NT2/D1 (cell line): ENCODE measurements at regions not wholly inside any gene's neighbourhood (a gene's known extent, or its start where the extent isn't known, plus 50 kb on each side); places are given as distances from the start of the nearest gene placed in this dataset.
"Not testable (repeated sequence)": the region's sequence is repeated elsewhere in the genome, so short reads cannot be mapped to it uniquely, and the experiment has no call there.

ENCODE experiments used
- DNase-seq: peaks from one replicate; pipeline ENCODE4 v3.0.0-alpha.2; 2011; ENCODE audit warnings: low read depth, low spot score
- H3K27me3 ChIP-seq: 2 replicates; pipeline ENCODE4 v1.6.0; 2011; ENCODE audit warnings: mild to moderate bottlenecking; ENCODE audit not compliant: insufficient read length, insufficient read depth
- H3K36me3 ChIP-seq: 2 replicates; pipeline ENCODE4 v1.6.1; 2011; ENCODE audit warnings: mild to moderate bottlenecking, low read length, mixed read lengths; ENCODE audit not compliant: insufficient read depth, insufficient read length
- H3K4me1 ChIP-seq: 2 replicates; pipeline ENCODE4 v1.5.1; 2011; ENCODE audit not compliant: insufficient read depth, insufficient read length
- H3K4me3 ChIP-seq: 2 replicates; pipeline ENCODE4 v1.5.1; 2011; ENCODE audit warnings: low read depth; ENCODE audit not compliant: insufficient read length
- H3K9ac ChIP-seq: 2 replicates; pipeline ENCODE4 v1.6.0; 2011; ENCODE audit warnings: low read depth; ENCODE audit not compliant: insufficient read length
- H3K9me3 ChIP-seq: 2 replicates; pipeline ENCODE4 v1.5.1; 2011; ENCODE audit warnings: mild to moderate bottlenecking, low read length; ENCODE audit not compliant: insufficient read depth

- H3K36me3 ChIP-seq, H3K4me3 ChIP-seq, H3K9me3 ChIP-seq, H3K4me1 ChIP-seq, H3K9ac ChIP-seq, DNase-seq, H3K27me3 ChIP-seq: not testable (repeated sequence)
These were observed 305.1 kb upstream of the PLGLB1 start for GRCh38 chr2:87326754-87327153.

- not testable (repeated sequence) for H3K36me3 ChIP-seq, H3K4me1 ChIP-seq, H3K9me3 ChIP-seq, H3K4me3 ChIP-seq, H3K27me3 ChIP-seq, DNase-seq, H3K9ac ChIP-seq
These were observed 306.2 kb upstream of the PLGLB1 start for GRCh38 chr2:87327648-87328371.

GRCh38 chr2:87329529-87329928, 307.9 kb upstream of the PLGLB1 start:
- DNase-seq, H3K9me3 ChIP-seq, H3K4me3 ChIP-seq, H3K36me3 ChIP-seq, H3K27me3 ChIP-seq, H3K9ac ChIP-seq, H3K4me1 ChIP-seq: not testable (repeated sequence)

- not testable (repeated sequence) for H3K27me3 ChIP-seq, H3K9ac ChIP-seq, DNase-seq, H3K4me3 ChIP-seq, H3K9me3 ChIP-seq, H3K36me3 ChIP-seq, H3K4me1 ChIP-seq
These were observed 308.8 kb upstream of the PLGLB1 start for GRCh38 chr2:87330486-87330885.

- H3K4me3 ChIP-seq, H3K36me3 ChIP-seq, DNase-seq, H3K9me3 ChIP-seq, H3K9ac ChIP-seq, H3K27me3 ChIP-seq, H3K4me1 ChIP-seq: not testable (repeated sequence)
These were observed 310.4 kb upstream of the PLGLB1 start for GRCh38 chr2:87331940-87332583.

GRCh38 chr2:87334888-87335287, 313.2 kb upstream of the PLGLB1 start:
- DNase-seq, H3K4me3 ChIP-seq, H3K4me1 ChIP-seq, H3K9me3 ChIP-seq, H3K36me3 ChIP-seq, H3K9ac ChIP-seq, H3K27me3 ChIP-seq: not testable (repeated sequence)

- H3K4me3 ChIP-seq, H3K9ac ChIP-seq, H3K27me3 ChIP-seq, H3K36me3 ChIP-seq, H3K9me3 ChIP-seq, H3K4me1 ChIP-seq, DNase-seq: not testable (repeated sequence)
These were observed 317.4 kb upstream of the PLGLB1 start for GRCh38 chr2:87338998-87339397.

- H3K4me1 ChIP-seq, H3K27me3 ChIP-seq: not testable (repeated sequence)
- DNase-seq: peak; percentile 42
These were observed 320.0 kb upstream of the PLGLB1 start for GRCh38 chr2:87341601-87342014.

GRCh38 chr2:87342175-87342574, 320.5 kb upstream of the PLGLB1 start:
- not testable (repeated sequence) for DNase-seq, H3K4me3 ChIP-seq, H3K9me3 ChIP-seq, H3K9ac ChIP-seq, H3K36me3 ChIP-seq, H3K4me1 ChIP-seq, H3K27me3 ChIP-seq

More at GRCh38 chr2:87341601-87342014, 320.0 kb upstream of the PLGLB1 start:
- not testable (repeated sequence) for H3K36me3 ChIP-seq, H3K4me3 ChIP-seq, H3K9ac ChIP-seq, H3K9me3 ChIP-seq

GRCh38 chr2:87343347-87343746, 321.7 kb upstream of the PLGLB1 start:
- H3K27me3 ChIP-seq, H3K4me3 ChIP-seq, H3K9me3 ChIP-seq, DNase-seq, H3K4me1 ChIP-seq, H3K36me3 ChIP-seq, H3K9ac ChIP-seq: not testable (repeated sequence)

- not testable (repeated sequence) for H3K4me3 ChIP-seq, H3K4me1 ChIP-seq, H3K36me3 ChIP-seq, DNase-seq, H3K9me3 ChIP-seq, H3K27me3 ChIP-seq, H3K9ac ChIP-seq
These were observed 323.6 kb upstream of the PLGLB1 start for GRCh38 chr2:87345283-87345682.

GRCh38 chr2:87348556-87348955, 326.9 kb upstream of the PLGLB1 start:
- not testable (repeated sequence) for H3K9me3 ChIP-seq, DNase-seq, H3K9ac ChIP-seq, H3K36me3 ChIP-seq, H3K27me3 ChIP-seq, H3K4me1 ChIP-seq
- peak overlapping the region; percentile 11 for H3K4me3 ChIP-seq
